GM12873 (cell line): ENCODE measurements at regions not wholly inside any gene's neighbourhood (a gene's known extent, or its start where the extent isn't known, plus 50 kb on each side); places are given as distances from the start of the nearest gene placed in this dataset.

ENCODE experiments used
- TF ChIP-seq, protein P1 (sequence below): IDR thresholded peaks from 2 replicates; pipeline ENCODE4 v1.5.1; 2012; ENCODE audit warnings: low read depth, mild to moderate bottlenecking, moderate library complexity, low read length, control low read depth; ENCODE audit not compliant: insufficient read depth; ENCODE audit errors: missing control alignments

DNA sequence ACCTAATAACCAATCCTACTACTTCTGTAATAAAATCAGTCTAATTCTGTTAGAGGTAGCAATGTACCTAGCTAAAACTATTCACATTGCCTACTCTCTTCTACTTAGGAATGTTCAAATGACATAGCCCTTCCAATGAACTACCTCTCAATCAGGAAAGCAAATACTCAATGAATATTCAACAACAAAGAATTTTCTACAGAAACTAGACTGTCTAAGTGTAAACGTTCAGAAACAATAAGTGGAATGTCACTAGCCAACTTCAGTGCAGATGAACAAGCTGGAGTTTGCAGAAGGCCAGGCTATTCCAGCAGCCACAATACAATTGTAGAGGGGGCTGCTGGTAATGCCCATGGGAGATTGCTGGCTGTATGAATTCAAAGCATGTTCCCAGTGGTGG, 743.2 kb upstream of the CDH10 start:
- TF ChIP-seq, protein P1, sequence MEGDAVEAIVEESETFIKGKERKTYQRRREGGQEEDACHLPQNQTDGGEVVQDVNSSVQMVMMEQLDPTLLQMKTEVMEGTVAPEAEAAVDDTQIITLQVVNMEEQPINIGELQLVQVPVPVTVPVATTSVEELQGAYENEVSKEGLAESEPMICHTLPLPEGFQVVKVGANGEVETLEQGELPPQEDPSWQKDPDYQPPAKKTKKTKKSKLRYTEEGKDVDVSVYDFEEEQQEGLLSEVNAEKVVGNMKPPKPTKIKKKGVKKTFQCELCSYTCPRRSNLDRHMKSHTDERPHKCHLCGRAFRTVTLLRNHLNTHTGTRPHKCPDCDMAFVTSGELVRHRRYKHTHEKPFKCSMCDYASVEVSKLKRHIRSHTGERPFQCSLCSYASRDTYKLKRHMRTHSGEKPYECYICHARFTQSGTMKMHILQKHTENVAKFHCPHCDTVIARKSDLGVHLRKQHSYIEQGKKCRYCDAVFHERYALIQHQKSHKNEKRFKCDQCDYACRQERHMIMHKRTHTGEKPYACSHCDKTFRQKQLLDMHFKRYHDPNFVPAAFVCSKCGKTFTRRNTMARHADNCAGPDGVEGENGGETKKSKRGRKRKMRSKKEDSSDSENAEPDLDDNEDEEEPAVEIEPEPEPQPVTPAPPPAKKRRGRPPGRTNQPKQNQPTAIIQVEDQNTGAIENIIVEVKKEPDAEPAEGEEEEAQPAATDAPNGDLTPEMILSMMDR: no peak

DNA sequence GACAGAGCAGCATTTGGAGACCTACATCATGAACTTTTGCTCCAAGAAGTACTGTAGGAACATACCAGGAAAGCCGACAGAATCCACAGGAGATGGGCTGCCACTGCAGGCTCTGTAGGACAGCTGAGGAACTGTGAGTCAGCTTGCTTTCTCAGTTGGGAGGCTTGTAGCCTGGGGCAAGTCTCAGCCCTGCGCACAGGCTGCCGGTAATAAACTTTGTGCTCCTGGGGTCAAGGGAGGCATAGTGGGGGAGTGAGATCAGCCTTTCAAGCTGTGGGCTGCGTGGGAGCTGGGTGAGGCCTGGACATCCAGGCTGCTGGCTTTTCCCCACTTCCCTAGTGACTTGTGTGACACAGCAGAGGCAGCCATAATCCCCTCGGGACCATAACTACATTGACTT, 718.0 kb upstream of the CDH10 start:
- TF ChIP-seq, protein P1: no peak

DNA sequence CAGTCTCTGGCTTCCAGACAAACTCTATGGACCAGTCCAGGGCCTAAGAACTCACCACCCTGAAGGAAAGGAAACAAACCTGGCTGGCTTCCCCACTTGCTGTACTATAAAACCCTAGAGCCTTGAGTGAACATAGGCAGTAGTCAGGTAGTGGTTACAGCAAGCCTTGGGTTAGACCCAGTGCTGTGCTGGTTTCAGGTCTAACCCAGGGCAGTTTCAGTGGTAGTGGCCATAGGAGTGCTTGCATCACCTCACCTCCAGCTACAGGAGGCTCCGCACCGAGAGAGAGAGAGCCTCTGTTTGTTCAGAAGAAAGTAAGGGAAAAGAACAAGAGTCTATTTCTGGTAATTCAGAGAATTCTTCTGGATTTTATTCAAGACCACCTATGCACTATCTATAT, 714.1 kb upstream of the CDH10 start:
- TF ChIP-seq, protein P1: no peak

DNA sequence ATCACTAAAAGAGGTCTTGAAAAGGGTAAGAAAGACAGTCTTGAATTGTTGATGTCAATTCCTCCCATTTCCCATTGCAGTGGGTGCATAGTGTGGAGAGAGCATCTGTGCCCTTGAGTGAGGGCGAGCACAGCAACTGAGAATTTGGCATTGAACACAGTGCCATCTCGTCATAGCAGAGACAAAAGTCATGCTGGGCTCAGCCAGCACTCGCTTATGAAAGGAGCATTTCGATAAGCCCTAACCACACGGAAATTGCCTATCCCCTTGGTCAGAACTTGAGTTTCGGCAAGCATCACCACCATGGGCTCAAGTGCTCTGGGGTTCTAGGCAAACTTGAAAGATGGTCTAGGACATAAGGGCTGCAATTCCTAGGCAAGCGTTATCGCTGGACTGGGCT, 712.8 kb upstream of the CDH10 start:
- TF ChIP-seq, protein P1: no peak

DNA sequence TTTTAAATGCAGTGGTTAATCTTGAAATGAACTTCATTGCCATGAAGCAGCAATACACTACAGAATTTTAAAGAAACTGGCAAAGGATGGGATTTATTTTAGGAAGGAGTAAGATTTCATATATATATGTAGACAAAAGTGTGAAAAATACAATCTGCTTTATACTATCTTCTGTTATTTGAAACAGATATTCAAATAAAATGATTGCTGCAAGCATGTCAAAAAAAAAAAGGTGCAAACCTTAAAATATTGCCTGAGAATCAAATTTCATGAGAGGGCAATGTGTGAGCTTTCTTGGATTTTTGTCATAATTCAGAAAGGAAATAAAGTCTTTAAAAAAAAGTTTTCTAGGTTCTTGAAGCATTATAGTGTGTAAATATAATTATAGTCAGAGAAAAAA, 705.0 kb upstream of the CDH10 start:
- TF ChIP-seq, protein P1: no peak

DNA sequence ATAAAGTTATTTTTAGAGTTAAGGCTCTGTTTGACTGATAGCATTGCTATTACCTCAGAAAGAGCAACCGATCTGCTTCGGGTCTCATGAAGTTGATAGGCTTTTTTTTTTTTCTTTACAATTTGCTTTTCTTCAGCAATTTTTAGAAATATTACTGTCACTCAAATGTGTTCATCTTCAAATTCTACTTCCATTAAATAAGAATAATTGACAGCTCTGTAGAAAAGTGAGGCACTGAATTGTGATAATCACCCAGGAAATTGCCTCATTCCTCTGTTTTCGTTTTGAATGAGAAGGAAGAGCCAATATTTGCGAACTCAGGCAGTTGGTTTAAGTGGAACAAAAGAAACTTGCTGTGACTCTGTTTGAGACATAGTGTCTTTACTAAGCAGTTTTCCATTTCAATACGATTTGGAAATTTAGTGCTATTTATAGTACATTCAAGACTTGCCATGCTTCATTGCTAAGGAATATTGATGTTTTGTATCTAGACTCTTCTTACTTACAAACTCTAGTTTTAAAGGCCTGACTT, 700.5 kb upstream of the CDH10 start:
- TF ChIP-seq, protein P1: no peak

DNA sequence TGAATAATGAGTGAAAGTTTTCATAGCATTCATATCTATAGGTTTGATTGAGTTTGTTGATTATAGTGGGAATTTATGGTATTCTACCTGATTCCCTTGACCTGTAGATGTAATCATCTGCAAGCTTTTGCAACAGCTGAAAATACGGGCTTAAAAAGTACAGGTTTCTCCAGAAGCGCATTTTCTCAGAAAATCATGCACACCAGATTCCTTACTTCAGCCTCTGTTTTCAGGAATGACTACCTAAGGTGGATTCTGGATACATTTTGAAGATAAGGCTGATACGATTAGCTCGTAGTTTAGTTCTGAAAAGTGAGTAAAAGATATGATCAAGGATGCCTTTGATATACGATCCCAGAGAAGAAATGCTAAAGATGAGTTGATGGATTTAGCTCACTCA, 694.8 kb upstream of the CDH10 start:
- TF ChIP-seq, protein P1: no peak
